ENCODE measurements at regions not wholly inside any gene's neighbourhood (a gene's known extent, or its start where the extent isn't known, plus 50 kb on each side); places are given as distances from the start of the nearest gene placed in this dataset.
A peak's percentile ranks its signal among the peaks of the same experiment; 100 is the strongest.

- H3K4me3 ChIP-seq (ENCODE audit: low read length), result no peak overlapping the region
- no peak for TF ChIP-seq CTCF (IDR thresholded peaks at IDR 0.05; ENCODE audit: insufficient read depth, low read depth, low read length, missing control alignments)
- DNase-seq (ENCODE audit: low read depth), result no peak
Measured at GRCh38 chr1:59045137-59045536, 251.8 kb upstream of the FGGY start.

DNA sequence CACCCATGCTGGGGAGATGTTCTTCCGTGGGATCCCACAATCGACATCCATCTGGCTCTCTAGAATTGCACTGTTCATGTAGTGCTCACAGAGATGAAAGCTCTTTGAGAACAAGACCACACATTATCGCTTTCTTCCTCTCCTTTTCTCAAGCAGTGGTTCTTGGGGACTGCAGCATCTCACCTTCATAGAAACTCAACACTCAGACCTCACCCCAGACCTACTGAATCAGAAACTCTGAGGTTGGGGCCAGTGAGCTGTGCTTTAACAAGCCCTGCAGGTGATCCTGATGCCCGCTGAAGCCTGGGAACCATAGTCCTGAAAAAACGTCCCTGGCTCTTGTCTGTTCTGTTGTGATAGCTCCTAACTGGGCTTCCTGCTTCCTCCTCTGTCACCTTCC is 251.3 kb upstream of the FGGY start:
- no peak for DNase-seq (ENCODE audit: low read depth)
- no peak overlapping the region for H3K4me3 ChIP-seq (ENCODE audit: low read length)
- TF ChIP-seq CTCF (IDR thresholded peaks at IDR 0.05; ENCODE audit: insufficient read depth, low read depth, low read length, missing control alignments), result no peak

GRCh38 chr1:59046134-59046533 is 250.8 kb upstream of the FGGY start:
- TF ChIP-seq CTCF (IDR thresholded peaks at IDR 0.05; ENCODE audit: insufficient read depth, low read depth, low read length, missing control alignments), result no peak
- no peak overlapping the region for H3K4me3 ChIP-seq (ENCODE audit: low read length)
- peak; percentile 16 for DNase-seq (ENCODE audit: low read depth)

- TF ChIP-seq CTCF (IDR thresholded peaks at IDR 0.05; ENCODE audit: insufficient read depth, low read depth, low read length, missing control alignments), result no peak
- no peak for DNase-seq (ENCODE audit: low read depth)
- H3K4me3 ChIP-seq (ENCODE audit: low read length), result no peak overlapping the region
Measured at GRCh38 chr1:59046730-59047157, 250.2 kb upstream of the FGGY start.

GRCh38 chr1:59051007-59051406 is 245.9 kb upstream of the FGGY start:
- DNase-seq (ENCODE audit: low read depth), result no peak
- TF ChIP-seq CTCF (IDR thresholded peaks at IDR 0.05; ENCODE audit: insufficient read depth, low read depth, low read length, missing control alignments), result no peak
- no peak overlapping the region for H3K4me3 ChIP-seq (ENCODE audit: low read length)

DNA sequence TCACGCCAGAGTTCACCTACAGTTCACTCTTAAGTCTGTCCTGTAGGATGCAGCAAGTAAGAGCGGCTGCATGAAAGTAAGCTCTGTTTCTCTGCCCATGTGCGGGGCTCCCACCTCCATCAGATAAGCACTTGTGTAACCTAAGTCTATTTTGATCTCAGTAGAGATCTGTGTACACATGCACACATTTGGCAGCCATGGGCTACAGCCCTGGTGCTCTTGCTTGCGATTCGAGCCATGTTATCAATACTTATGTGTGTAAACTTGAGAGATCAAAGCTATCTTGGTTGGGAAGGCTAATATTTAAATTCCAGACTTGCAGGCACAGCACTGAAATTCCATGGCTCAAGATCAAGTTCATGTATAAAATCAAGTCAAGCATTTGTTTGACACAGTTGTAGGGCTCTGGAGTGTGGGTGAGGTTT is 244.7 kb upstream of the FGGY start:
- no peak overlapping the region for H3K4me3 ChIP-seq (ENCODE audit: low read length)
- no peak for TF ChIP-seq CTCF (IDR thresholded peaks at IDR 0.05; ENCODE audit: insufficient read depth, low read depth, low read length, missing control alignments)
- DNase-seq (ENCODE audit: low read depth), result no peak

DNA sequence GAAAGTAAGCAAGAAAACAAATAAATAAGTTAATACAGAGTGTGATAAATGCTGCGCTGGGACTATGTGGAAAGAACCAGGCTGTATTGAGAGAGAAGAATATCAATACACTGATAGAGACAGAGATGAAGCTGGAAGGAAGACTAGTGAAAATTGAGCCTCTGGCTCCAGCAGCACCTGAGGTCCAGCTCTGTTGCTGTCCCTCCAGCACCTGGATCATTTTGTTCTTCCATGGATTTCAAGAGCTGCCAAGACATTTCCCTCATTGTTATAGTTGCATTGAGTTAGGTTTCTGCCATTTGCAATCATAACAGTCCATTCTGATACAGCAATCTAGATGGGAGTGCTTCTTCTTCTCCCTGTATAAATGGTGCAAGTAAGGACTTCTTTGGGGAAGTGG is 242.7 kb upstream of the FGGY start:
- DNase-seq (ENCODE audit: low read depth), result no peak
- no peak for TF ChIP-seq CTCF (IDR thresholded peaks at IDR 0.05; ENCODE audit: insufficient read depth, low read depth, low read length, missing control alignments)
- H3K4me3 ChIP-seq (ENCODE audit: low read length), result no peak overlapping the region
